Hematopoietic multipotent progenitor cell treated with erythropoietin and hydrocortisone succinate and interleukin-3 and kit ligand, for 8 days (in vitro differentiated cells): ENCODE measurements at regions not wholly inside any gene's neighbourhood (a gene's known extent, or its start where the extent isn't known, plus 50 kb on each side); places are given as distances from the start of the nearest gene placed in this dataset.

Experiments used
- DNase-seq: peaks from one replicate; pipeline ENCODE4 v3.0.0-alpha.2; 2015

DNA sequence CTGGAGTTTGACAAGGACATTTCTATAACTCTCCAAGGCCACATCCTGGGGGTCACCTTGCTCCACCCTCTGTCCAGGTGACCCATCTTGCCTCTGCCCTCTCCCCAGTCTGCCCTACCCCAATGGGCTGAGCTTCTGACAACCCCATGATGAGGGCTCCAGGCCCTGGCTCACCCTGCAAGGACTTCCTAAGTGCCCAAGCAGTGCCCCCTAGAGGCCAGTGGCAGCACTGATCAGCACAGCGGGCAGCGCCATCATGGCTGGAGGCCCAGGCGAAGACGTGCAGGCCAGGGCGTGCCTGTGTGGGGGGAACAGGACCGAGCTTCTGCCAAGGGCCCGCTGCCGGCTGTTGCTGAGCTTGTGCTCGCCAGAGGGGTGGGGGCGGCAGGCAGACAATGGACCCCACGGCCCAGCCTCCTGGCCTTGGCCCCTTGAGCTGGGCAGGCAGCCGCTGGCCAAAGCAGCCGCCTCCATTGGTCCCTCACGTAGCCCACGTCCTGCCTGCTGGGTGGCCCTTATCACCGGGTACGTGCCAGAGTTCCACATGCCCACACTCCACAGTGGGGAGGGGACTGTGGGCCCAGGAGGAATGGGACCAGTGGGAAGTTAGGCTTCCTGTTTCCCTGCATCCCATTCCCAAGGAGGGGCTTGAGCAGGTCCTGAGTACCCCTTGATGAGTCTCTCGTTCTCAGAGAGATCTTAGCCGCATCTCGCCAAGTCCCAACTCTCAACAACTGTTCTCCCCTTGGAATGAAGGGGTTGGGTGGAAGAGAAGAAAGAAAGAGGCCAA lies 64.3 kb downstream of the MRPL14 start:
- DNase-seq: peak; percentile 78

DNA sequence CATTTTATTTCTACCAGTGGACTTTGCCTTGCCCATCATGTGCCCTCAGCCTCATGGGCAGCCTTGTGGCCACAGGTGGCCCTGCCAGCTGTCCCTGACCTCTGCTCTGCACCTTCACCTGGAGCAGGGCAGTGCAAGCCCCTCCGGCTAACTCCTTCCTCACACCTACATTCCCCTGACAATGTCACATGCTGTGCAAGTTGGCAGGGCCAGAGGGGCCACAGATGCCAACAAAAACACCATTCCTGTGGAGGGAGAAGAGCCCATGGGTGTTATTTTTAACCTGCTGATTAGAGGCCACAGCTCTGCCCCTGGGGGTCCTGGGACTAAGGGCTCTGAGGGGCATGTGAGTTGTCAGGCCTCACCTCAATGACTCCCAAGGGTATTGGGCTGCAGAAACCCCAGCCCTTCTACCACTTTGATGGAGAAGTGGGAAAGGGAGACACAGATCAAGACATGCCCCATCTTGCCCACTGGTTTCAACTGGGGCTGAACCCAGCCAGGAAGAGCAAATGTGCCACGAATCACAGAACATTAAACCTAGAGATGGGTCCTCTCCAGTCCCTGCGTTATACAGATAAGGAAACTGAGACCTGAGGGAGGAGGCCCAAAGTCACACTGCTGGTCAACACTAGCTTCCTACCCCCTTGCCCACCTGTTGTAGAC lies 65.0 kb downstream of the MRPL14 start:
- DNase-seq: peak; percentile 28

DNA sequence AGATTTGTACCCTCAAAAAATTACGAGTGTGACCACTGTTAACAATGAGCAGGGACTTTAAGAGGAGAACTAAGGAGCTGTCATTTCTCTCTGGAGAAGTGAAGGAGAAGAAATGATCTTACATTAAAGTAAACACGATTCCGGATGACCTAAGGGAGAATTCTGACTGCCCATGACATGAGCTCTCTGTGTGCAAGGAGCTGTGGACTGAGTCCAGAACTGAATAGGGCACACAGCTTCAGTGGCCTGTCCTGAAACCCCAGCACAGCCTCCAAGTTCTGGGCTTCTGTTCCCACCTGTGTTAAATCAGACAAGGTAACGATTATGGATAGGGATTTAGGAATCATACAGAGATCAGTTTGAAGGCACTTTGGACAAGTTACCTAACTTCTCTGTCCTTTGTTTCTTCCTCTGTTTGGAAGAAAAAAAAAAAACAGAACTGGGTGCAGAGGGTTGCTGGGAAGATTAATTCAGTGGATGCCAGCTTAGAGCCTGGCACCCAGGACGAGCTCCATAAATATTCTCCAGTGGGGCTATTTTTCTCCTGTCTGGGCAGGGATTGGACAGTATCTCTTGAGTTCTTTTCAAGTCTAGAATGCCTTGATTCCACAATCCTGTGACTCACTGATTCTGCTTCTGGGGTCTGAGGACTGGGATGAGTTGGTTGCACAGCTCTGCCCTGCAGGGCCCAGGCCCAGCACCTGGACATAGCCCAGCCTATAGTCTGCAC lies 65.7 kb downstream of the MRPL14 start:
- DNase-seq: no peak

DNA sequence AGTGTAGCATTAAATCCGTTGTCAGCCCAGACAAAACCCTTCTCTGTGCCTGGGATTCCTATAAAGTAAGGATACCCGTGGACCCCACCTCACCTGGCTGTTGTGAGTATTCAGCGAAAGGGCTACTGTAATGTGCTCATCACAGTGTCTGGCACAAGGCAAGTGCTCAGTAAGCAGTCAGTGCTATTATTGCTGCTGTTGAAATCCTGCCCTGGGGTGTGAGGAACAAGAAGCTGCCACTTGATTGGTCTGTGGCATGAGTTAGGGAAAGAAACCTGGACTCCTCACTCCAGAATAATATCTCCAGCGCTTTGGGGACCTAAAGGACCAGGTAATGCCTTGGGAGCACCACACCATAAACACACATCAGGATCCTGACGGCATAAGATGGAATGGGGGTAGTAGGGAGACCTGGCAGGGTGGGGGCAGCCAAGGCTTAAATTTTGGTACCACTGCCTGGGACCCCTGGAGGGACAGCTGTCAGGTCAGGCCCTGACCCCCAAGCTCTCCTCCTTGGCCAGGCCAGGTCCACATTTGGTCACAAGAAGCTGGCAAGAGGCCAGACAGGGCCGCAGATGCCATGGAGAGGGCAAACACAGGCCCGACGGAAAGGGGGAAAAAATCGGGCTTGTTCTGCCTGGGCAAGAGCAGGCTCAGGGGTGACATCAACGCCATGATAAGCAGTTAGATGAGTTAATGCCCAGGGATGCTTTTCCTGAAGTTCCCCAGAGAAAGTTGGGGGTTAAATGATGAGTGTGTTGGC lies 66.5 kb downstream of the MRPL14 start:
- DNase-seq: no peak

DNA sequence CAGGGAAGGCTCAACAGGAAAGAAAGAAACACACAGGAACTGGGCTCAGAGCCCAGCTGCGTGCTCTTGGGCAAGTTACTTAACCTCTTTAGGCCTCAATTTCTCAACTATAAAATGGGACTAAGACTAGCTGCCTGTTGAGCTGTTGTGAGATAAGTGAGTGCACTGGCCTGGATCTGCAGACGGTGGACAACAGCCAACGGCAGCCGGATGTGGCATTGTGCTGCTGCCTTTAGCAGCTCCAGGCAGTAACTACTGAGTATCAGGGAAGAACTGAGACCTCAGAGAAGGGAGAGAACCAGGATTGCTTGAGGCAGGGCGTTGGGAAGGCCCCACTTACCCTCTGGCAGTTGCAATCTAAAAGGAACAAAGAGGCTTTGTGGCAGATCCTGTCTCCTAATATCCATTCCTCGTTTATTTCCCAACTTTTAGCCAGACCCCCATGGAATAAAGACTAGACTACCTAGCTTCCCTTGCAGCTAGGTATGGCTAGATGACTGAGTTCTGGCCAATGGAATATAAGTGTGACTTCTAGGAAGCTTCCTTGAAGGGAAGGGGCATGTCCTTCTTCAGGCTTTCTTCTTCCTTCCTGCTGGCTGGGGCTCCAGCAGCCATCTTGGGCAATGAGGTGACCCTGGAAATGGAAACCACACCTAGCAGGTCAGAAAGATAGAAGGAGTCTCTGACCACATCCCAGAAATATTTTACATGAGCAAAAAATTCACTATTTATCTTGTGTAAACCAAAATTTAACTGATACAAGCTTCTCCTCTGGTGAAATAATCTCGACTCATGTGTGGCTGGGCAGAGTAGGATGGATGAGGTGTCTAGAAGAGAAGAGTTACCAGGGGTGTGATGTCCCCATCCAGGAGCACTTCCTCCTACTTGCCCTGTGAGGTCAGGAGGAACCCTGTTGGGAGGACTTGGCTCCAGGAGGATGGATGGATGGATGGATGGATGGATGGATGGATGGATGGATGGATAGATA lies 67.6 kb downstream of the MRPL14 start:
- peak; percentile 51 for DNase-seq

DNA sequence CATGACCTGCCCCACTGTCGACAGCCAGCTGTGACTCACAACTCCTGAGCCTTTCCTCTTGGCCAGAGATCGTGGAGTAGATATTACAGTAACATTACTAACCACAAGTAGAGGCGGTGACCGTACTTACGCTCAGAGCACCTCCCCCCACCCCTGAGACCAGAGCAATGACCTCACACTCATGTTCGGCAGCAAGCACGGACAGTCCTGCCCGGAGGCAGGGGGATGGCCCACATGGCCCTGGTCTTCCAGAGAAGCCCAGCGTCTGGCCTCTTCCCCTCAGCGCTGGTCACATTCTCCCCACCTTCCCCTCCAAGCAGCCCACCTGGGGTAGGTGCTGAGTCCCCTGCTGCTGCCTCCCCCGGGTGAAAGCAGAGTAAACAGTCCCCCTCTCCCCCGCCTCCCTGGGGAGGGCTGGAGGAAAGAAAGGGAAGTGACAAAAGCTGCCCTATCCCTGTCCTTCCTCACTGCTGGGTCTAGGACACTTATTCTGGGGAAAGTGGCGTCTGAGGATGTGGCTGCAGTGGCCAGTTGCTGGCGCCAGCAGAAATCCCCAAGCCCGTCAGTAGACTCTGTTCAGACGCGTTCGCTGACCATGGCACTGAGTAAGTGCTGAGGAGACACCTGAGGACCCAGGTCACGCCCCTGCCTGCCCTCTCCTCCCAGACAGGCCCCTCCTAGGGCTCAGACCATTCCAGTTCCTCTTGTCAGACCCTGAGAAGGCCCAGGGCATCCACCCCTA lies 68.5 kb downstream of the MRPL14 start:
- peak; percentile 95 for DNase-seq

DNA sequence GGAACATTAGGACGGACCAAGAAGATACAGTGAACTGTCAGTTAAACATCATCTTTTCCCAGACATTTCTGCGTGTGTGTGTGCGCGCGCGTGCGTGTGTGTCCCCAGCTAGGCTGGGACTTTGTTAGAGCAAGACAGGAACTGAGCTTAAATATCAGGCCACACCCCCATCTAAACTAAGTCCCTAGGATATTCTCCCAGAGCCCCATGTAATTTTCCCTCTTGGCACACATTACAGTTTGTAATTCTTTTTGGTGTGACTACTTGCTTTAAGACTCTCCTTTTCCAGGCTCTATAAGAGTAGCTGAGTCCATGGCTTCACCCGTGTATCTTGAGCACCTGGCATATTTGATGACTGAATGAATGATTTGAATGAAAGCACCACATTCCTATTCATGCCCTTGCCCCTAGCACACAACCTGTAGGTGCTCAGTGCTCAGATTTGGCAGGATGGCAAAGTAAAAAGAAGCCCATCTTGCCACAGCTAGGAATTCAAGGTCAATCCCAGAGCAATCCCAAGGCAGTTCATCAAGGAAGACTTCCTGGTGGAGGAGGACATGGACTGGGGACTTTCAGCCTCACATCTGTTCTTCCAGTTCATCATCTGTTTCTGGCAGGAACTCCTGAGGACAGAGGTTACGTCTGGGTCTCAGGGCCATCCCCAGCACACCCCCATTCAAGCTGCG lies 69.2 kb downstream of the MRPL14 start:
- DNase-seq: no peak

DNA sequence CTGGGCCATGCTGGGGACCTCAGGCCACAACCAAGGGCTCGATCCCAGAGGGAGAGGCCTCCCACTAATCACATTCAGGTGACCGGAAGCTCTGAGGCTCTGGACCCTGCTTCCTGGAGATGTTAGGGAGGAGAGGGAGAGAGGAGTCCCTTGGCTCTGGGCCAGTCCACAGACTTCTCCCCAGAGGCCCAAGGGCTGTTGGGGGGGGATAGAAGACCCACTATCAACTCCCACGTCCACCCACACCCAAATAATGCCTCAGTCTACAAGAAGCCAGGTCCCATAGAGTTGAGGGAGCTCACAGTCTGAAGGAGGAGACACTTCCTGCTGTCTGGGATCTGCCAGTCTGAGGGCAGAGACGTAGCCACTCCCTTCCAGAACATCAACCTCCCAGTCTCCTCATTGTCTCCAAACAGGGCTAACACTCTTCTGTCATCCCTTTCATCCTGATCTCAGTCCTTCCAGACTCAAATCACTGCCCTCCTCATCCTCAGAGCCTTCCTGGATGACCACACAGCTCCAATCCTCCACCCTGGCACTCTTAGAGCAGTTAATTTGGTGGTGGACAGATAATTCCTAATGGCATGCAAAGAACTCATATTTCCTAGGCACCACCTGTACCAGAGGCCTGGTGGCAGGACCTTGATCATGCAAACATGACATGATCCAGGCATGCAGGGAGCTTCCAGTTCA lies 69.9 kb downstream of the MRPL14 start:
- DNase-seq: no peak

DNA sequence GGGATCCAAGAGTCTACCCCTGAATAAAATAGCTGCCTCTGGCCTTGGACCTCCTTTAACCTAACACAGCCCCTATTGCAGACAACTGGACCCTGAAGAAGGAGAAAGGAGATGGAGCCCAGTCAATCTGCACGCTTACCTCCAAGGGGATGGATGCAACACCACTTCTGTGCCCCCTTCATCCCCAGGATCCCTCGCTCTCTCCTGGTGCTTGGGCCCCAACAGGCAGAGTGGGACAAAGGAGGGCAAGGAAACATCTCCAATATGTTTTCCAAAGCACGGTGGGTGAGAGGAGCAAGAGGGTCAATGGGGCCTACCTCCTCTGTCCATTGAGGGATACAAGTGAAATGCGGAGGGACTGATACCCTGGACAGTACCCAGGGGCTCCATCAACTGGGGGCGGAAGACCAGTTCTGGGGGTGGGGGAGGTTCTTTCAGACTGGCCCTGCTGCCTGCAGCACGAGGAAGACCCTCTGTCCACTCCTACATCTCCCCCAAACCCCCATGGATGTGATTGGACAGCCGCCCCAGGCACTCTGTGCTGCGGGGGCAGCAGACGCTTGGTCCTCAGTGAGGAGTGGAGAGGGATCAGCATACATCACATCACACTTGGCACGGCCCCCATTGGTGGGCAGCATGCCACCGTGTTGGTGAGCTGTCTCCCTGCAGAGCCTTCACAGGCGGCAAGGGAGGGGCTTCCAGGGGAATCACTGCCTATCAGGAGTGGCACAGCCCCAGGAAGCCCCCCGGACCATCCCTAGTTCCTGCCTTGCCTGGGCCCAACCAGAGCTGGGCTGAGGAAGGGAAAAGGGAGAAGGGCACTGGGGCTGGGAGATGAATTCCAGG lies 70.6 kb downstream of the MRPL14 start:
- DNase-seq: peak; percentile 38

DNA sequence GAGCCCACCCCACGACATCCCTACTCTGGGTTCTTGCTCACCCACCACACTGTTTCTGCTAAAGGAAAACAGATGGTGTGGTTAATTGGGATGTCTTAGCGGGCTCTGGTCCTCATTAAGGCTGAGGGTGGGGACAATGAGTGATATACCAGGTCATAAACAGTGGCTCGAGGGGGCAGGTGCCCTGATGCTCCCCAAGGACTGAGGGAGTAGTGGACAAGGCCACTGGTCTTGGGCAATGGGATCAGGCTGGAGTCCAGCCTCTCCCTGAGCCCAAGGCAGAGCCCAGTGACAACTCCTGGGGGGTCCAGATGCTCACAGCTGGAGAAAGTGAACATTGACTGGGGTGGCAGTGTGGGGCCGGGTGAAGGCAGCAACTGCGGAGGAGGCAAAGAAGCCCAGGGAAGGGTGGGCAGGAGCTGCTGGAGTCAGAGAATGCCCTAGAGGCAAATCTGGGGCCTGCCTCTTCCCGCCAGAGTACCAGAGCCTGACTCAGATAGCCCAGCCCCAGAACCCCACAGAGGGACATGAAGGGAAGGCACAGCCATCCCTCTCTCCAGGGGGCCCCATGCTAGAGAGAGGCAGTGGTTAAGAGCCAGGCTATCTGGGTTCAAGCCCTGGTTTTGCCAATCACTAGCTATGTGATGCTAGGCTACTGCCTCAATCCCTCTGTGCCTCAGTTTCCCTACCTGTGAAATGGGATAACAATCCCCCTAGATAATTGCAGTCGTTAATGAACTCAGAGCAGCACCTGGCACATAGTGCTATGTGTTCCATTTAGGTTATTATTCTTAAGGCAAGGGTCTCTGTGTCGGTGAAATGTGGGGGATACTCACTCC lies 72.3 kb downstream of the MRPL14 start:
- no peak for DNase-seq

DNA sequence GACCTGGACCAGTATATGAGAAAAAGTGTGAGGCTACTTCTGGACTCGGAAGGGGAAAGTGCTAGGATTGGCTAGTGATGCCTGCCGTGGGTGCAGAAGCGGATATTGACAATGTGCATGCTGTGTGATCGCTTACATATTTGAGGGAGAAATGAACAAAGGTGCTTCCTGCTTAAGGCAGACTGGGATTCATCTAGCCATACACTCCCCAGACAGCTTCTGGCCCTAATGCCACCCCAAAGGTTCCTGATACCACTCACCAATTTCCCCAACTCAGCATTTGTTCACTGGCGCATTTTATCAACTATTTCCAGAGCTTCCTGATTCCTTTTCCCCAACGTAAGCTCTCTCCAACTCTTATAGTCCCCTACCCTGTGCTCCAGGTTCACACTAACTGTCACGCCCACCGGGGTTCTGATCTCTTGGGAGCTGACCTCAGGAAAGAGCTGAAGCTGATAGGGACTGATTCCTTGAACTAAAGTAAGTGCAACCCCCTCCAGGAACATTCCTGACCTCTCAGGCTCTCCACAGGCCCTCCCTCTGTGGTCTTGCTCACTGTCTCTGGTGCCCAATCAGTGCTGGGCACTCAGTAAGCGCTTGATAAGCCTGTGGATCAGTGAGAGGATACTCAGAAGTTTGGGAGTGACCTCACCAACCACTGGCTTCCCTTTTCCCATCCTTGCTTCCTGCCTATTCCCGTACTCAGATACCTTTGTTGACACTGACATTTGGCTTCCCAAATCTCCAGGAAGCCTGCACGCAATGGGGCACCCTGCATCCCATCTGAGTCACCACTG lies 73.3 kb downstream of the MRPL14 start:
- no peak for DNase-seq

DNA sequence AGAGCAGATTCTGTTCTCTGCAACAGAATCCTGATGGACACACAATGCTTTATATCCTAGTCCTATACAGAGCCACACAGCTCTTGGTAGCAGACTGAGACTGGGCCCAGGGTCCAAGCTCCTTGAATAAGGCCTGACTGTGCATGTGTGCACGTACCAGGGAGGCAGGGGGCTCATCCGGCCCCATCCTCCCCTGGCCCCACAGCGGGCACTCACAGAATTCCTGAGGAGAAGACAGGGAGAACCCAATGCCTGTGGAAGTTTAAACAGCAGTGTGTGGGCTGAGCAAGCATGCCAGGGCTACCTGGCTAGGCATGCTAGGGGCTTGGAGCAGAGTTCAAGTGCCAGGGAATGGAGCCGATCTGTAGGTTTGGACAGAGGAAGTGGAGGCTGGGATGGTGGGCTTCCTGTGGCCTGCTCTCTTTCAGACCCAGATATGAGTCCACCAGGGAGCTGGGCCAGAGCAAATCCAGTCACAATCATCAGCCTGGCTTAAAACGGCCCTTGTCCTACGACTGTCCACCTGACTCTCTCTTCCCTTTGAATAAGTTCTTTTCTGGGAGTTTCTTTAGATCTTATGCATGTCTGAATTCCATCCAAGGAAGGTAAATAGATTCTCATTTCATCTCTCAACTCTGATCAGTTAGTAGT lies 74.0 kb downstream of the MRPL14 start:
- DNase-seq: no peak

DNA sequence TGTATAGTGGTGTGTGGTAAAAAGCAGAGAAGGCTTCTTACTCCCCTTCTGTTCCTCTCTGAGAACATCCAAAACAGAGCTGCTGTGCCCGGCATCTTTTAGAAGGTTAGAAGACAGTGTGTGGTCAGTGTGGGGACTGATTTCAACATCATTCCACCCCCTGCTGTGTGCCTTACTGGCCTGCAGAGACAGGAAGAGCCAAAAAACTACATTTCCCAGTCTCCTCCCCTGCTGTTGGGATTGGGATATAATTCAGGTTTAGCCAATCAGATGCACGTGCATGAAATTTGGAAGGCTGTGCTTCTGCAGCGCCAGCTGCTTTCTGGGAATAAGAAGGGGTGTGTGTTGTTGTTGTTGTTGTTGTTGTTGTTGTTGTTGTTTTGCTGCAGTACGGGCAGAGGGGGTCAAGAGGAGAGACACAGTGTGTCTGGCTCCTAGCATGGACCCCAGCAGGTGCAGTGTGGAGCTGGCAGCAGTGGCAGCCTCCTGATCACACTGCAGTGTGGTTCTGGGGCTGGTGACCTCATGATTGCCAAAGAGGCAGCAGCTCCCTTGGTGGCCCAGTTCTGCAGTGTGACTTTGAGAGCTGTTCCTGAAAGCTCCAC lies 74.7 kb downstream of the MRPL14 start:
- DNase-seq: no peak

DNA sequence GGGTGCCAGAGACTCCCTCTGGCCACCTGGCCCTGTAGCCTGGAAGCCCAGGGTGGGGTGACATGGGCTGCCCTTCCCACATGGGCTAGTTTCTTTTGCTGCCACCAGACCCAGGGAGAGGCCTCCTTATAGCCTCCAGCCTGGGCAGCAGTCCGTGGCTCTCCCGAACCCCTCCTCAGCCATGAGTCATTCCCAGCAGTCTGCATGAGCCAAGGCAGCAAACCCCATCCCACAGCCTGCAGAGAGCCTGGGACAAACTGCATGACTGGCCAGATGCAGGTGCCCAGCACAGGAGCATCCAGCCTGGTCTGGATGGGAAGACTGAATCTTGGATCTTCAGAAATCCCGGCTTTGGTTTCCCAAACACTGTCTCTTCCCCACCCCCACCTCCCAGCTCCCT lies 75.7 kb downstream of the MRPL14 start:
- DNase-seq: no peak

DNA sequence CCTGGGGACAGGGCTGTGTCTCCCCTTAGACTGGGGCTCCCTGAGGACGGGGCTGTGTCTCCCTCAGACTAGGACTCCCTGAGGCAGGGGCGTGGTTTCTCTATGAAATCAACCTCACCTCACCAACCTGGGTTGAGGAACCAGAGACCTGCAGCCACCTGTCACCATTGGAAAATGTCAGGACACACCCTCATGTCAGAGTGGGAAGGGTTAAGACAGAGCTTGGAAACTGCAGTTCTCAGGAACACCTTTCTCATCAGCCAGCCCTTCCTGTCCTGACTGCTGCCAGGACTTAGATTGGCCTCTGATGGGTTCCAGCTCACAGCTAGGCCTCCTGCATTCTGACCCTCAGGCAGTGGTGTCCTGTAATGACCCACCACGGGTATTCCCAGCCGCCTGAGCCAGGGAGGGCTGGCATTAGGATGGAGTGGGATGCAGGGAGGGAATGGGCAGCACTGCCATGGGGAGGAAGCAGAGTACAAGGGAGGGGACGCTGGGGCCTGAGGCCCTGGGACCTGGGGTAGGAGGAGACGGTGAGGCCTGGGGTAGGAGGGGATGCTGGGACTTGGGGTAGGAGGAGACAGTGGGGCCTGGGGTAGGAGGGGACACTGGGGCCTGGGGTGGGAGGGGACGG lies 76.3 kb downstream of the MRPL14 start:
- no peak for DNase-seq
